ENCODE measurements at regions not wholly inside any gene's neighbourhood (a gene's known extent, or its start where the extent isn't known, plus 50 kb on each side); places are given as distances from the start of the nearest gene placed in this dataset.

- TF ChIP-seq CTCF (IDR thresholded peaks at IDR 0.05; ENCODE audit: poor library complexity): no peak
- TF ChIP-seq EZH2phosphoT487 (IDR thresholded peaks at IDR 0.05; ENCODE audit: low read depth, severe bottlenecking, unreplicated experiment): no peak
- TF ChIP-seq EZH2 (IDR thresholded peaks at IDR 0.05; ENCODE audit: borderline replicate concordance): no peak
- no peaks in the 10 kb centered on the region for H3K9me3 ChIP-seq (ENCODE audit: low read depth)
- H3K9me2 ChIP-seq (replicated peaks; ENCODE audit: insufficient read depth): no peaks in the 10 kb centered on the region
- no peaks in the 10 kb centered on the region for H3K36me3 ChIP-seq (replicated peaks; ENCODE audit: insufficient read depth, low read depth)
- no peak for DNase-seq (ENCODE audit: low spot score)
- no peaks in the 10 kb centered on the region for H3K27me3 ChIP-seq
- H3K79me2 ChIP-seq: no peaks in the 10 kb centered on the region
- H3K4me3 ChIP-seq: no peak overlapping the region
- no peak overlapping the region for H3K27ac ChIP-seq
- H4K20me1 ChIP-seq (ENCODE audit: insufficient read depth, poor library complexity, severe bottlenecking): no peaks in the 10 kb centered on the region
- no peaks in the 10 kb centered on the region for H3K4me1 ChIP-seq (ENCODE audit: insufficient read depth)
- no peak overlapping the region for H3K4me2 ChIP-seq
- H2AFZ ChIP-seq: no peak overlapping the region
Measured at GRCh38 chr14:86027144-86027543, 497.2 kb downstream of the FLRT2 start.

GRCh38 chr14:86022031-86022629 is 492.2 kb downstream of the FLRT2 start:
- no peaks in the 10 kb centered on the region for H3K9me3 ChIP-seq (ENCODE audit: low read depth)
- H3K36me3 ChIP-seq (replicated peaks; ENCODE audit: insufficient read depth, low read depth): no peaks in the 10 kb centered on the region
- H3K27ac ChIP-seq: no peak overlapping the region
- H3K4me2 ChIP-seq: no peak overlapping the region
- no peaks in the 10 kb centered on the region for H3K79me2 ChIP-seq
- H2AFZ ChIP-seq: no peak overlapping the region
- H4K20me1 ChIP-seq (ENCODE audit: insufficient read depth, poor library complexity, severe bottlenecking): no peaks in the 10 kb centered on the region
- no peaks in the 10 kb centered on the region for H3K4me1 ChIP-seq (ENCODE audit: insufficient read depth)
- H3K27me3 ChIP-seq: no peaks in the 10 kb centered on the region
- no peaks in the 10 kb centered on the region for H3K9me2 ChIP-seq (replicated peaks; ENCODE audit: insufficient read depth)
- no peak for TF ChIP-seq EZH2phosphoT487 (IDR thresholded peaks at IDR 0.05; ENCODE audit: low read depth, severe bottlenecking, unreplicated experiment)
- TF ChIP-seq EZH2 (IDR thresholded peaks at IDR 0.05; ENCODE audit: borderline replicate concordance): no peak
- TF ChIP-seq CTCF (IDR thresholded peaks at IDR 0.05; ENCODE audit: poor library complexity): no peak
- DNase-seq (ENCODE audit: low spot score): no peak
- no peak overlapping the region for H3K4me3 ChIP-seq
- WGBS (ENCODE audit: low lambda C conversion rate, missing lambda C conversion rate): 54% methylated on average over 3 of the region's 3 CpGs

- H3K27me3 ChIP-seq: no peaks in the 10 kb centered on the region
- no peak overlapping the region for H2AFZ ChIP-seq
- DNase-seq (ENCODE audit: low spot score): no peak
- no peaks in the 10 kb centered on the region for H3K9me3 ChIP-seq (ENCODE audit: low read depth)
- no peak overlapping the region for H3K4me2 ChIP-seq
- H3K4me1 ChIP-seq (ENCODE audit: insufficient read depth): no peaks in the 10 kb centered on the region
- no peaks in the 10 kb centered on the region for H4K20me1 ChIP-seq (ENCODE audit: insufficient read depth, poor library complexity, severe bottlenecking)
- TF ChIP-seq EZH2 (IDR thresholded peaks at IDR 0.05; ENCODE audit: borderline replicate concordance) (no peak), EZH2phosphoT487 (IDR thresholded peaks at IDR 0.05; ENCODE audit: low read depth, severe bottlenecking, unreplicated experiment) (no peak), CTCF (IDR thresholded peaks at IDR 0.05; ENCODE audit: poor library complexity) (no peak)
- no peak overlapping the region for H3K4me3 ChIP-seq
- H3K36me3 ChIP-seq (replicated peaks; ENCODE audit: insufficient read depth, low read depth): no peaks in the 10 kb centered on the region
- no peak overlapping the region for H3K27ac ChIP-seq
- no peaks in the 10 kb centered on the region for H3K9me2 ChIP-seq (replicated peaks; ENCODE audit: insufficient read depth)
- H3K79me2 ChIP-seq: no peaks in the 10 kb centered on the region
Measured at GRCh38 chr14:86020841-86021240, 490.9 kb downstream of the FLRT2 start.

DNA sequence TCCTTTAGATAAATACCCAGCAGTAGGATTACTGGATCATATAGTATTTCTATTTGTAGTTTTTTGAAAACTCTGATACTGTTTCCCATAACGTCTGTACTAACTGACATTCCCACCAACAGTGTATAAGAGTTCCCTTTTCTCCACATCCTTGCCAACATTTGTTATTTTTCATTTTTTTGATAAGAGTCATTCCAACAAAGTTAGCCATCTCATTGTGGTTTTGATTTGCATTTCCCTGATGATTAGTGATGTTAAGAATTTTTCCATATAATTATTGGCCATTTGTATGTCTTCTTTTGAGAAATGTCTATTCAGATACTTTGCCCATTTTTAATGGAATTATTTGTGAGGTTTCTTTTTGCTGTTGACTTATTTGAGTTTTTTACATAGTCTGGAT is 486.0 kb downstream of the FLRT2 start:
- no peak overlapping the region for H3K27ac ChIP-seq
- H3K36me3 ChIP-seq (replicated peaks; ENCODE audit: insufficient read depth, low read depth): no peaks in the 10 kb centered on the region
- H3K4me3 ChIP-seq: no peak overlapping the region
- H3K79me2 ChIP-seq: no peaks in the 10 kb centered on the region
- TF ChIP-seq EZH2phosphoT487 (IDR thresholded peaks at IDR 0.05; ENCODE audit: low read depth, severe bottlenecking, unreplicated experiment): no peak
- TF ChIP-seq EZH2 (IDR thresholded peaks at IDR 0.05; ENCODE audit: borderline replicate concordance): no peak
- TF ChIP-seq CTCF (IDR thresholded peaks at IDR 0.05; ENCODE audit: poor library complexity): no peak
- H3K9me3 ChIP-seq (ENCODE audit: low read depth): no peaks in the 10 kb centered on the region
- H3K9me2 ChIP-seq (replicated peaks; ENCODE audit: insufficient read depth): no peaks in the 10 kb centered on the region
- no peak for DNase-seq (ENCODE audit: low spot score)
- no peaks in the 10 kb centered on the region for H4K20me1 ChIP-seq (ENCODE audit: insufficient read depth, poor library complexity, severe bottlenecking)
- H2AFZ ChIP-seq: no peak overlapping the region
- WGBS (ENCODE audit: low lambda C conversion rate, missing lambda C conversion rate): 57% methylated on average over 1 of the region's 1 CpG
- no peak overlapping the region for H3K4me2 ChIP-seq
- no peaks in the 10 kb centered on the region for H3K27me3 ChIP-seq
- no peaks in the 10 kb centered on the region for H3K4me1 ChIP-seq (ENCODE audit: insufficient read depth)

Measured in hepatocyte (in vitro differentiated cells).